KG1 (cell line): ENCODE measurements at regions not wholly inside any gene's neighbourhood (a gene's known extent, or its start where the extent isn't known, plus 50 kb on each side); places are given as distances from the start of the nearest gene placed in this dataset.
"Not testable (repeated sequence)": the region's sequence is repeated elsewhere in the genome, so short reads cannot be mapped to it uniquely, and the experiment has no call there.

Experiments
- DNase-seq: peaks from one replicate; lab custom pipeline; 2025; lab: John Stamatoyannopoulos, UW

- no peak for DNase-seq
Measured at GRCh38 chr16:86835982-86836381, 257.6 kb downstream of the FOXL1 start.

- no peak for DNase-seq
Measured at GRCh38 chr16:86836503-86837129, 258.3 kb downstream of the FOXL1 start.

GRCh38 chr16:86843812-86844211 lies 265.5 kb downstream of the FOXL1 start:
- no peak for DNase-seq

GRCh38 chr16:86844695-86845094 lies 266.3 kb downstream of the FOXL1 start:
- no peak for DNase-seq

GRCh38 chr16:86846136-86846535 lies 267.8 kb downstream of the FOXL1 start:
- DNase-seq, result no peak

- DNase-seq, result no peak
Measured at GRCh38 chr16:86848821-86849220, 270.5 kb downstream of the FOXL1 start.

GRCh38 chr16:86850670-86851069 lies 272.3 kb downstream of the FOXL1 start:
- no peak for DNase-seq

GRCh38 chr16:86852135-86852534 lies 273.8 kb downstream of the FOXL1 start:
- no peak for DNase-seq

GRCh38 chr16:86854058-86854621 lies 275.8 kb downstream of the FOXL1 start:
- DNase-seq, result no peak

- DNase-seq, result no peak
Measured at GRCh38 chr16:86854626-86855294, 276.4 kb downstream of the FOXL1 start.

GRCh38 chr16:86856946-86857586 lies 278.7 kb downstream of the FOXL1 start:
- no peak for DNase-seq

- no peak for DNase-seq
Measured at GRCh38 chr16:86857807-86858206, 279.5 kb downstream of the FOXL1 start.

- no peak for DNase-seq
Measured at GRCh38 chr16:86858501-86858900, 280.2 kb downstream of the FOXL1 start.

- DNase-seq, result not testable (repeated sequence)
Measured at GRCh38 chr16:86861270-86861858, 283.0 kb downstream of the FOXL1 start.

GRCh38 chr16:86862595-86863280 lies 284.4 kb downstream of the FOXL1 start:
- DNase-seq, result no peak

GRCh38 chr16:86863609-86864008 lies 285.3 kb downstream of the FOXL1 start:
- DNase-seq, result no peak

- no peak for DNase-seq
Measured at GRCh38 chr16:86864586-86864985, 286.2 kb downstream of the FOXL1 start.

- DNase-seq, result no peak
Measured at GRCh38 chr16:86865851-86866662, 287.7 kb downstream of the FOXL1 start.

GRCh38 chr16:86866986-86867722 lies 288.8 kb downstream of the FOXL1 start:
- no peak for DNase-seq

- no peak for DNase-seq
Measured at GRCh38 chr16:86868070-86868469, 289.7 kb downstream of the FOXL1 start.
